HS-5 (cell line): ENCODE measurements at regions not wholly inside any gene's neighbourhood (a gene's known extent, or its start where the extent isn't known, plus 50 kb on each side); places are given as distances from the start of the nearest gene placed in this dataset.
A peak's percentile ranks its signal among the peaks of the same experiment; 100 is the strongest.

Experiments used
- DNase-seq: peaks from one replicate; pipeline ENCODE4 v3.0.0-alpha.2; 2012; ENCODE audit warnings: low read depth

DNA sequence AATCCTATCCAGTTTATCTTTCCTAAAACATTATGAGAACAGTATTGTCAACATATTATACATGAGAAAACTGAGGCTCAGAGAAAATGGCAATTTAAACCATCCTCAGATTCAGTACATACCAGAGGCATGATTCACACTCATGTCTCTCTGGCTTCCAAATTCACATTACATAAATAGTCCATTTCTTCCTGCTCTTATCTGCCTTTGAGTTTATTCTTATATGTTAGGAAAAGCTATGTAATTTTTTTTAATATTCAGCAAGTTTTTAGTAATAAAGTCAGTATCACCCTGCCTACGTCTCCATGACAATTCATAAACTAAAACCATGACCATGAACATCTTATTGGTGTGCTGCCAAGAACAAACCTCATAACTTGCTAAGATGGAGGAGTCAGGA, 1260.2 kb upstream of the SORCS1 start:
- DNase-seq = peak; percentile 40

DNA sequence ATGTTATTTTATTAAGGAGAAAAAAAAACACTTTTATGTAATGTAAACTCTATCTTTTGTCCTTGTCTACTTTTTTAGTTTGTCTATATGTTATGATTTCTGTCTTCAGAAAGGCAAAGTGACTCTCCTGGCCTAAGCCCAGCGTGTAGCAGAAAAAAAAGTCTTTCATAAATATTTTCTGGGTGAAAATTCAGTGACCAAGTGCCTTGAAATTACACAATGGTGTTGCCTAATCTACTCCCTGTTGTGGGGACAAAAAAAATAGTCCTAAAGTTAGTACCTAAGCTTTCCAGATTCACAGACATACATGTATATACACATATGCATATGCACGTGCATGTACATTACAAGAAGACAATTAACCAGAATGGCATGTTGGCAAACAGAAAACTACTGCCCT, 1257.8 kb upstream of the SORCS1 start:
- DNase-seq = no peak

DNA sequence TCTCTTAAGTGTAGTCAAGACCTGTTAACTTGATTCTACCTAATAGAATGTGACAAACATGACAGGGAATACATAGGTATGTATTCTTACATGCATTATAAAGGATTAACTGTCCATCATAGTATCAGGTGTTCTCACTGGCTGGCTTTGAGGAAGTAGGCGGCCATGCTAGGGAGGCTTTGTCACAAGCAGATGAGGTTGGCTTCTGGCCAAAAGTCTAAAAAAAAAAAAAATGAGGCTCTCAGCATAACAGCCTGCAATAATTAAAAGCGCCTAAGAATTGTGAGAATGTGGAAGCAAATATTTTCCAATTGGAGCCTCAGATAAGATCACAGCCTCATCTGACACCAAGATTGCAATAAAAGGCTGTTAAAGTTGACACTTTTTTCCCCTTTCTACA, 1256.8 kb upstream of the SORCS1 start:
- DNase-seq = no peak

DNA sequence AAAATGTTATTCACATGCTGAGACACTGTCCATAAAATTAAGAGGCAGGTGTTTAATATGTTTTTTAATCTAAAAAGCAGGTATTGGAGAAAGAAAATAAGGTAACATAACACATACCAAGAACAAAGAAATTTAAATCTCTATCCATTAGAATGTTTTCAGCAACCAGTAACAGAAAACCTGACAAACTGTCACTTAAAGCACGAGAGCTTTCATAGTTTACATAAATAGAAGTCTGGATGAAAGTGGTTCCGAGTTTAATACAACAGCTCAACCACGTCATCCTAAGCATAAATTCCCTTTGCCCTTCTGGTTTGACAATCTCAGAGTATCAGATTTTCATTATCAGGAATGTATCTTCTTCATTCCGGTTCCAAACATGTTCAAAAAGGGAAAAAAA, 1249.4 kb upstream of the SORCS1 start:
- no peak for DNase-seq

DNA sequence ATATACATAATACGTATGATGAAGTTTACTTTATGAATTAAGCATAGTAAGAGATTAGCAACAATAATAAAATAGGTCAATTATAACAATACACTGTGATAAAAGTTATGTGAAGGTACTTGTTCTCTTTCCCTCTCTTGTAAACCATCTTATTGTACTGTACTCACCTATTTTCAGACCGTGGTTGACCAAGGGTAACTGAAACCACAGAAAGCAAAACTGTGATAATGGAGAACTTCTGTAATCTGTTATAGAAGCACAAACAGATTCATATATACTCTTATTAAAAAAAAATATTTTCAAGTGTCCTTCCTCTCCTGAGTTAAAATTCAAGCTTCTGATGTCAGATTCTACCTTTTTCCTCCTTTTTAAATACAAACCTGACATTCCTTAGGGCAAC, 1247.8 kb upstream of the SORCS1 start:
- DNase-seq = no peak

DNA sequence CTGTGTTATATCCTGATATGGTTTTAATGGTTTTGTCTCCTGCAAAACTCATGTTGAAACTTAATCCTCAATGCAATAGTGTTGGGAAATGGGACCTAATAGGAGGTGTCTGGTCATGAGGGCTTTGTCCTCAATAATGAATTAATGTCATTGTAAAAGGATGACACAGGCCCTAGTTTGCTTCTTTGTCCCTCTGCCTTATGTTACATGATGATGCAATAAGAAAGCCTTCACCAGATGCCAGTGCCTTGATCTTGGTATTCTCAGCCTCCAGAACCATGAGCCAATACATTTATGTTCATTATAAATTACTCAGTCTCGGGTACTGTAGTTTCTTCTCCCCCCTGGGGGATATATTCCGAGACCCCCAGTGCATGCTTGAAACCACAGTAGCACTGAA, 1247.4 kb upstream of the SORCS1 start:
- DNase-seq = no peak

DNA sequence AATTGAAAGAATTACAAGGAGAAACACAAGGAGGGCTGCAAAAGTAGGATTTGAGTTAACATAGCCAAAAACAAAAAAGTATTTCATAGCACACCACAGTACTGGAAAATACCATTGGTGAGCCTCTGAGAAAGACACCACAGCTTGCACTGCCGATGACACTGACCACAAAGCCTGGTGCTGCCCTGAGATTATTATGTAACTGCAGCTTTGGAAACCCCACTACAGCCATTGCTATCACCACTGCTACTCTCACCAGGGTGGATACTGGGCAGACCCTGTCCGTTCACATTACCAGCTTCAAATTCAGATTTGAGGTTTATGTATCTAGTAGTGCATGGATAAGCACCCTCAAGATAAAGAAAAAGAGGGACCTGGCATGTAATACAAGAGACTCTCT, 1246.7 kb upstream of the SORCS1 start:
- no peak for DNase-seq

DNA sequence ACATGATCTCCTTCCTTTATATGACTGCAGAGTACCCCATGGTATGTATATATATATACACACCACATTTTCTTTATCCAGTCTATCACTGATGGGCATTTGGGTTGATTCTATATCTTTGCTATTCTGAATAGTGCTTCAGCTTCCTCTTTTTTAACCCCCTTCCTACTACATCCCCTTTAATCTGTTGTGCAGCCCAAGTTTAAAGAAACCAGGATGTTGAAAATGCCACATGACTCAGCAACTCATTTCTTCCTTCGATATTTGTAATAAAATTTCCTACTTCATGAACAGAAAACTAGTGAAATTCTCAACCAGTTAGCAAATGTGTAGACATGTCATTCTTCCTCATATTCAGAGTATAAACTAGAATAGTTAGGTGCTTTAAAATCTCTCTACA, 1245.7 kb upstream of the SORCS1 start:
- no peak for DNase-seq

DNA sequence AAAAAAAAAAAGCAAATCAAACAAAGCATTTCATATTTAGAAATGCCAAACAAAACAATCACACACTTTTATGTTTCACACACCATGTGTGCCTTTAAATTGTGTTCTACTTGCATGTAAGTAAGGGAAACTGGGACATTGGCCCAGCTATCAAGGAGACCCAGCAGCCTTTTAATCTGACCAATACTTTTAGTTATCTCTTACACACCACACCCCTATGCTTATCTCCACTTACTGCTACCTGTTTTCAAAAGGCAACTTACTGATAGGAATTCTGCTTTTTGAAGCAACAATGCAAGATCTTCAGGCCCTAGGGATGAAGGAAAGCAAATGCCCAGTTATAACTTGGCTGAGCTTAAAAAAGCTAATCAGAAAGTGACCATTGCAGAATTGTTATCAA, 1244.8 kb upstream of the SORCS1 start:
- DNase-seq = no peak

DNA sequence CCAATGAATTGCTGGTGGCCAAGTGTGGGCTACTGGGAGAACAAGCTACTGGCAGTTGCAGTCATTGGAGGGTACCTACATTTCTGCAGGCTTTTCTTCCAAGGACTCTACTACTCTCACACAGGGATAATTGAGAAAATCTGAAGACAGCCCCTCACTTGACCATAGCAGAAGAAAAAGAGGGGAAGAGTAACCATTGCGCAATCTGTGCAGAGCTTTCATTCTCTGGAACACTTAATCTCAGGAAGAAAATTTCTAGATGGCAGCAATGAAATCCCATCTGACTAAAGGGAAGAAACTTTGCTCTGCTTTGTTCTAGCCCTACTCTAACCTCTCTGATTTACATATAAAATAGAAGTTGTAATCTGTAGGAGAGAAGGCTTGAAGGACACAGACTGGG, 1239.6 kb upstream of the SORCS1 start:
- DNase-seq = no peak

DNA sequence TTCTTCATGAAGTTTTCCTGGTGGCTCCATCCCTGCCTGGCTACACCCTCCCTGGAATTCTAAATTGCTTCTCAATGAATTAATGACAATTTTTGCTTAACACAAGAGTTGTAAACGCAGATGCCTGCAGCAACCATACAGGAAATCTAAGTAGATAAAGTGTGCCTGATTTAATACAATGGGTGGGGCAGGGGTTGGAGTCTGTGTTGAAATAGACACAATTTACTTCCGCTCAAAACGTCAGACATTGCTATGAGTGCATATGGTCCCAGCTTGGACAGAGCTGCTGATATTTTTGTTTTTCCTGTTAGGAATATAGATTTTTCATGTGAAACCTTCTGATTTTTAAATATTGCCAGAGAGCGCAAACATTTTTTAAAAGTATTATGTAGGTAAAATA, 1235.0 kb upstream of the SORCS1 start:
- DNase-seq = no peak

DNA sequence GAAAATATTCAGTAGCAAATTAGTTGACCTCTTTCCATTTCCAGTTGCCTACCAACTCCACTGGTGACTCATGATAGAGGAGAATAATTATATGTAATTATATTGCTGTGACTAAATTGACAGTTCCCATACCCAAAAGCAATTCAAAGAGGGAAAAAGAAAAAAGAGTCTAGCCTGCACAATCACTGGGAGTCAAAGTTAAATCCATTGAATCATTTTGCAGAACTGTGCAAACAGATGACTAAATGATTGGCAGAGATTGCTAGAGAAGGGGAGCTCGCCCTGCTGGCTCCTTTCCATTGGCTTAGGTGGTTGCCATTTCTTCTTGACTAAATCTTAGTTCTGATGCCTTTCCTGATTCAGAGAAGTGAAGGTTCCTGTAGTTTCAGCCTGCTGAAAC, 1228.6 kb upstream of the SORCS1 start:
- DNase-seq = peak; percentile 47

DNA sequence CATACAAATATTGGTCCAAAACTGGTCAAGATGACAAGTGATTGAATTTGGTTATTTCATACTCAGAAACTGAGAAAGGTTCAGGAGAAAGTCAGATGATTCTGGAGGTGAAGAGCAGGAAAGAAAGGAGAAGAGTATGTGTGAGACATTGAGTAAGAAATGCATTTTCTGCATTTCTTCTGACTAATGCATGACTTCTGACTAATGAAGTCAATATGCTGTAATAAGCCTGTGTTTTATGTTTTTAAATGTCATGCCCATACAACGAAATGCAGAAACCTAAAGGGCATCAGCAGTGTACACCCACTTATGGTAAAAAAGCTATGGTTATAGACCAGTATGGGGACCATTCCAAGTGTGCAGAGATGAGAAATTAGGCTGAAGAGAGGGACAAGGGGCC, 1227.8 kb upstream of the SORCS1 start:
- peak; percentile 68 for DNase-seq

DNA sequence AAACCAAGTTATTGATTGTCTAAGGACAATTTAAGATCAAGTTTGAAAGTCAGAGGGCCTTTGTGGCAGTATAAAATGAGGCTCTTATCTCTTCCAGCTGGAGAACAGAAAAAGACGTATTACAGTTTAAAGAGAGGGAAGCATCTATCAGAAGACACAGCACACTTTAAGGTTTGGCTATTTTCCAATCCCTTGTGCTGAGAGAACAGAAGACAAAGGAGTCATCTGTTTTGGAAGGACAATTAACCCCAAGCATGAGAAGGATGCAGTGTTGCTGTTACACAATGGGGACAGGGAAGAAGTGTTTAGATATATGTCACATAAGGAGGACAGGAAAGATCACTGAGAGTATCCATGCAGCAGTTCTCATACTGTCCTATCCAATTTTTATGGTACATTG, 1224.2 kb upstream of the SORCS1 start:
- no peak for DNase-seq

DNA sequence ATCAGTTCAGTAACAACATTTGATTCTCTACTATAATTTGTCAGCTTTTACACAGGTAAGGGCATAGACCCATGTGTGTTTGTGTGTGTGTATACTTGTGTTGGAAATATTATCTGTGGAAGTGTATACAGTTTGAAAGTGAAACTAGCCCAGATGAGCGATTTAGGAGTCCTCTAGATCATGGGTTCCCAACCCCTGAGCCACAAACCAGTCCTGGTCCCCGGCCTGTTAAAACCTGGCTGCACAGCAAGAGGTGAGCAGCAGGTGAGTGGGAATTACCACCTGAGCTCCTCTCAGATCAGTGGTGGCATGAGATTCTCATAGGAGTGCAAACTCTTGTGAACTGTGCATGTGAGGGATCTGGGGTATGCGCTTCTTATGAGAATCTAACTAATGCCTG, 1221.5 kb upstream of the SORCS1 start:
- DNase-seq = no peak

DNA sequence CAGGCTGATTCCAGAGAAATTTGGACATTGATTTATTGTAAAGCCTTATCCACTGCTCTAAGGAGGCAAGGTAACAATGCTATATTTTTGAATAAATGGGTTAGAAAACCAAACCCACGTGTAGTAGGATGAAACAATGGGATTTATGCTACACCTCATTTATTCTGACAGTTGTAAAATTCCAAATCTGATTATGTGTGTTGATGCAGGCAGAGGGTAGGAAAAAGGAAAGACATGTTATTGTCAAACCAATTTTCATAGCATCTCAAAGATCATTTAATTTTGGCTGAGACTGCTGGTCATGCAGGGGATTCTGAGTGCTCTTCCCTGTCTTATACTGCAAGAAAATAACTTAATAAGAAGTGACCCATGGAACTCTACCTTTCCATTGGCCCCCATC, 1219.9 kb upstream of the SORCS1 start:
- no peak for DNase-seq

DNA sequence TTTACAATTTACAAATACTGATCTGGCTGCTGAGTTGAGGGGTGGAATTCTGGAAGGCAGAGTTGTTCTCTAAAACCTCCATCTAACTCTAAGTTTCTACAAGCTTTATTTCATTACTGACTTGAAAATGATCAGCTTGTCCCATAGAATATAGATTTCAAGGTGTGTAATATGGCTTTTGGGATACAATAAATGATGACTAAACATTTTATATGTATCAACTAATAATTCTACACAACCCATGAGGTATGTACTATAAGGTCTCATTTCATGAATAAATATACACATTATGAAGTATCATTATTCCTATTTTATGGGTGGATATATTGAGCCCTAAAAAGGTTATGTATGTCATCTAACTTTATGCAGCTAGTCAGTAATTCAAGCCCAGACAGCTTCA, 1214.3 kb upstream of the SORCS1 start:
- no peak for DNase-seq

DNA sequence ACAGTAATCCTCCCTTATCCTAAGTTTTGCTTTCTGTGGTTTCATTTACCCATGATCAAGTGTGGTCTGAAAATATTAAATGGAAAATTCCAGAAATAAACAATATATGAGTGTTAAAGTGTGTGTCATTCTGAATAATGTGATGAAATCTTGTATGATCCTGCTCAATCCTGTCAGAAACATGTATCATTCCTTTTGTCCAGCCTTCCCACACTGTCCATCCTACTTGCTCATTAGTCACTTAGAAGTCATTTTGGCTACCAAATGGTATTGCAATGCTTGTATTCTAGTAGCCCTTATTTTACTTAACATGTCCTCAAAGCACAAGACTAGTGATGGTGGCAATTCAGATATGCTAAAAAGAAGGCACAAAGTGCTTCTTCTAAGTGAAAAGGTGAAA, 1211.2 kb upstream of the SORCS1 start:
- DNase-seq = no peak

DNA sequence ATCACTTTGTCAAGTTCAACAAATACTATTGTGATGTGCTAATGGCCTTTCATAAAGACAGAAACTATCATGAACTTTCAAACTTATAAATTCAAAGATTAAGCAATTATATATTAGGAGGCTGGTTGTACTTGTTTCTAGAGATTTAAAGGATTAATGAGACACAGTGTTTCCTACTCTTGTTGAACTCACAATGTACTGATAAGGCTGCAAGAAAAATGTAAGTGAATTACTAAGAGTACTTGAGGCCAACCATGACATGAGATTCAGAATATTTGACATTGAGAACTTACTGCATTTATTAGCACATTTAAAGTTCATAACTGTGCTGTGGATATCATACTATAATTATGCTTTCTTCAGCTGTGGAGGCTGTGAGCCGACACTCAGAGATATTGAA, 1210.5 kb upstream of the SORCS1 start:
- DNase-seq = no peak

DNA sequence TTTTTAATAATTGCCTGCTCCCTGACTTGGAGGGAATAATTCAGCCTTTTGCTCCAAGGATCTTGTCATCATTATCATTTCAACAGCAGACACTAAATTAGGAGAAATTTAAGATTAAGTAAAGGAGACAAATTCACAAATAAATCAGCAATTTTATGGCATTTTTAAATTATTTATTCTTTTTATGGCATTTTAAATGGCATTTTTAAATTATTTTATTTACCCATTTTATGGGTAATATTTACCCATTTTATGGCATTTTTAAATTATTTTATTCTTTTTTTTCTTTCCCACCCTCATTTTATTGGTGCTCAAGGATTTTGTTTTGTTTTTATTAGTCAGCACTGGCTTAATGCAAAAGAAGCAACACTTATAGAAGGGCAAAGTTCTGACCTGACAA, 1201.0 kb upstream of the SORCS1 start:
- no peak for DNase-seq

DNA sequence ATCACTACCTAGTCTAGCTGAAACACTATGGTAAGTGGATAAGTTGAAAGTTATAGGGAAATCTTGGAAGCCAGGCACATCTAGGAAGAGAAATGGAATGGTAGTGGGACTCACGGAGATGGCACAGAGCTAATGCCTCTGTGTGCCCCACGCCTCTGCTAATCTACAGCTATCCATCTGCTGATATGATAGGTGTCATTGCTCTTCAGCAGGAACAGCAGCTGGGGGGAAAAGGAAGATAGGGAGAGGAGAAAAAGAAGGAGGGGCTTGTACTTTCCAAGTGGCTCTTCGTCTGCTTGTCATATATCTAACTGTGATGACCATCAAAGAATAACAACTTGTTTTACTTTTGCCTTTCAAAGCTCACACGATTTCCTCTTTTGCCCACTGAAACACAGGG, 1199.1 kb upstream of the SORCS1 start:
- DNase-seq = no peak

DNA sequence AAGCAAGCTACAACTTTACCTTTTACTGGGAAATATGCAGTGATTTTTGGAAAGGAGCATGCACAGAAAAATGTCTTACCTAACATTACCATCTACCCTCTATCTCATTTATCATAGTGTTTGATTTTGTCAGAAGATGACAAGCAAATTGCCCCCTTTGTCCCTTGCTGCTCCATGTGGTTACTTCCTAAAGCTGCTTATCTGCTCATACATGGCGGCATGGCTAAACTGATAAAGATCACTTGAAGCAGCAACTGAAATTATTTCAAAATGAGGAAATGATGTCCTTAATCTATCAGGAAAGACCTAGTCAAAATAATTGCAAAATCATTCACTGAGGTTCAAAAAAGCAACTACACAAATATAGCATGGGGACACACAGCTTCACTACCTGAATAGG, 1198.5 kb upstream of the SORCS1 start:
- DNase-seq = no peak

DNA sequence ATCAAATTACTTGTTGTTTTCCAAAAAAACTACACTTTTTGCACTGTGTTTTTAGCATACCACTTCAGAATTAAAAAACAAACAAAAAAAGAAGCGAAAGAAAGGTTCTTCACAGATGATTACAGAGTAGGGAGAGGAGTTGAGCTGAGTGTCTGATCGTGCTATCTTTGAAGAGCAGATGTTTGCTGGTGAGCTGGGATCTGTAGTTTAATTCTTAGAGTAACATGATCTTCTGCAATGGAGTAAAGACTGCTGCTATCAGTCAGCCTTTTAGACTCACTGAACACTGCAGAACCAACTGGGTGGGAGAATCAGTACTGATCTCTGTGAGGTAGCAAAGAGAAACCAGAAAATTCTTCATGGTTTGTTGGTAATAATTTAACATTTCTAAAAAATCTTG, 1197.8 kb upstream of the SORCS1 start:
- DNase-seq = no peak

DNA sequence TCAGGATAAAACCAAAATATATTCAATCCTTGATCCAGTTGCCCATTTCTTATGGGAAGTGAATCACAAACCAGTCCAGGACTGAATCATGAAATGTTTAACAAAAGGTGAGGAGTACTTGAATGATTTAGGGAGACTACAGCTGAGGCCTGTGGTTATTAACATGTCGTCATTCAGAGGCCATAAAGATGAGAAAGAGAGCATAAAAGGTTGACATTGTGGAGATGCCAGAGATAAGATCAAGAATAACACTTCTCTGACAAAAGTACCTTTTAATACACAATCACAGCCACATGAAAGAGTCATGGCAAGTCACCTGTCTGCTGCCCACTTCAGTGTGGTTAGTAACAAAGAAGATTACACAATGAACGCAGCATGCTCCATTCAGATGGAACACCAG, 1195.7 kb upstream of the SORCS1 start:
- peak; percentile 63 for DNase-seq

DNA sequence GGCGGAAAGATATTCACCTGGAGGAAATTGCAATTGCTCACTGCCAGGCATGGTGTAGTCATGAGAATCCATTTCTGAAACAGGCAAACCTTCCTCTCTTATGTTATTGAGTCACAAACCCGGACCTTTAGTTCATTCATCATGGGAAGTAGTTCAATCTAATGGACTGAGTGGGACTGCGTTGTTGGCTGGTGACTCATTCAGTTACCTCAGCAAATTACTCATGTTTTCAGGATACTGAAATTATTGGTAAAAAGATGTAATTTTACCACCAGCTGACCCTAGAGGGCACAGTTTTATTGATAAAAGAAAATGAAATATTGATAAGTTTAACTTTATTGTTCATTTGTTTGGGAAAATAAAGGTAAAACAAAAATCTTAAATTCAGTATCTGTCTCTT, 1194.4 kb upstream of the SORCS1 start:
- peak; percentile 92 for DNase-seq

DNA sequence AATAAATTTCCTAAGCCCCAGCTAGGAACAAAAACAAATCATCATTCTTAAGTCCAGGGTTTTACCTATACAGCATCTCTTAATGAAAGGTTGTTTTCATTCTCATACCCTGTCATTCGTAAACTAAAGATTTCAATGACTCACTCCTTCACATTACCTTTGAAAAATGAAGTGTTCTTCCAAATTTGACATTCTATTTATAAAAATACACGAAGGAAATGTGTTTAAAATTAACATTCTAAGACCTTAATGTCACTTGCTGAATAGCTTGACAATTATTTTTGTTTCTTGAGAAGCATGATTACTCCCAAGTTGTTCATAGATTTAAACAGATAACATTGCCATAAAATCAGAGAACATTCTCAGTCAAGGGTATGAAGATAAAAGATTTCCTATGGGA, 1188.3 kb upstream of the SORCS1 start:
- no peak for DNase-seq
